Spleen (tissue), 11 donors: ENCODE measurements at regions not wholly inside any gene's neighbourhood (a gene's known extent, or its start where the extent isn't known, plus 50 kb on each side); places are given as distances from the start of the nearest gene placed in this dataset.
"Not testable (repeated sequence)": the region's sequence is repeated elsewhere in the genome, so short reads cannot be mapped to it uniquely, and the experiment has no call there.

ENCODE experiments used
- DNase-seq: peaks from one replicate; pipeline ENCODE4 v3.0.0-alpha.2; 2020
- H3K27ac ChIP-seq, 8 donors: fragments of 200-600 bp; sonication (generic) in 7 of 8; 1 replicate in 4 of 8; 2 replicates in 4 of 8; pipeline versions ENCODE4 v1.5.0 to v1.8.0; 2016 to 2021; ENCODE audit warnings: inconsistent platforms in 4 of 8, mild to moderate bottlenecking in 4 of 8, moderate library complexity in 1 of 8
- H3K27me3 ChIP-seq, 7 donors: fragments of 200-600 bp; sonication (generic) in 6 of 7; replicated peaks in 1 of 7; 1 replicate in 4 of 7; 2 replicates in 3 of 7; pipeline versions ENCODE4 v1.5.0 to v1.8.0; 2016 to 2021; ENCODE audit warnings: inconsistent platforms in 3 of 7, mild to moderate bottlenecking in 1 of 7
- H3K36me3 ChIP-seq, 6 donors: fragments of 200-600 bp; sonication (generic) in 5 of 6; 1 replicate in 4 of 6; 2 replicates in 2 of 6; pipeline versions ENCODE4 v1.5.0 to v1.8.0; 2016 to 2021; ENCODE audit warnings: inconsistent platforms in 2 of 6
- H3K4me1 ChIP-seq, 6 donors: fragments of 200-600 bp; sonication (generic) in 5 of 6; 1 replicate in 3 of 6; 2 replicates in 3 of 6; pipeline versions ENCODE4 v1.5.0 to v1.8.0; 2016 to 2021; ENCODE audit warnings: inconsistent platforms in 3 of 6
- H3K4me3 ChIP-seq, 8 donors: fragments of 200-600 bp; sonication (generic) in 7 of 8; 1 replicate in 4 of 8; 2 replicates in 4 of 8; pipeline versions ENCODE4 v1.5.0 to v1.8.0; 2016 to 2021; ENCODE audit warnings: inconsistent platforms in 4 of 8, mild to moderate bottlenecking in 4 of 8, moderate library complexity in 2 of 8
- H3K9me3 ChIP-seq, 8 donors: fragments of 200-600 bp; sonication (generic) in 7 of 8; 1 replicate in 4 of 8; 2 replicates in 4 of 8; pipeline versions ENCODE4 v1.5.0 to v1.8.0; 2016 to 2021; ENCODE audit warnings: inconsistent platforms in 4 of 8
- CTCF ChIP-seq, 11 experiments: fragments of 200-600 bp in 7 of 11; fragments of 450-650 bp in 4 of 11; sonication (generic) in 4 of 11; IDR thresholded peaks in 8 of 11; conservative IDR thresholded peaks in 3 of 11; 1 replicate in 7 of 11; 2 replicates in 4 of 11; pipeline versions ENCODE4 v1.4.0 to v1.8.0; 2016 to 2021; ENCODE audit warnings: antibody characterized with exemption in 11 of 11, inconsistent platforms in 4 of 11, mild to moderate bottlenecking in 1 of 11
- POLR2A ChIP-seq, 3 donors: fragments of 450-650 bp; IDR thresholded peaks; one replicate each; pipeline ENCODE4 v1.5.1; 2017; ENCODE audit warnings: antibody characterized with exemption in 3 of 3, mild to moderate bottlenecking in 1 of 3
- POLR2AphosphoS5 ChIP-seq, 3 donors: sonication (generic); formaldehyde crosslinking; IDR thresholded peaks; one replicate each; pipeline ENCODE4 v1.5.1; 2017; ENCODE audit warnings: antibody characterized with exemption in 3 of 3
- WGBS, 5 donors: extraction: QIAGEN DNeasy Blood & Tissue Kit in 3 of 5; methylation state at CpG; one replicate each; pipeline versions ENCODE4 v1.1.5 to v1.1.7; 2013 to 2018; 5-methylcytosine and 5-hydroxymethylcytosine counted together
- intact Hi-C: fragments of 100-400 bp; cut with DNase I; formaldehyde crosslinking; loops from one replicate; pipeline ENCODE4 v1.15.0; 2023; ENCODE audit warnings: low total_unique reads
- donor health status: healthy with polysubstance abuse.
- donor health status: DM: no; HTN: no; CAD: no; lungs with moderate emphysema.
- donor health status: DM: no; HTN: no; CAD: no.
- donor health status: Bipolar disorder and iron deficiency.
- donor health status: healthy.
- donor health status: DM: no; HTN: no; CAD: no.
- donor health status: DM: yes; HTN: yes; CAD: no.

- 30 to 50% (median 38%) methylated on average over 4 of the region's 4 CpGs for WGBS, 5 donors
- Histone ChIP-seq H3K4me3 (no peak overlapping the region), H3K4me1 (no peaks in the 10 kb centered on the region), H3K27me3 (no peaks in the 10 kb centered on the region), H3K36me3 (no peaks in the 10 kb centered on the region), H3K9me3 (peaks cover 0 to 12% (median 4%) of the 10 kb centered on the region in 8 donors), H3K27ac (no peak overlapping the region)
- no peak for DNase-seq
- intact Hi-C loops: no loop called here
- TF ChIP-seq POLR2AphosphoS5 (IDR thresholded peaks at IDR 0.05): no peak
- no peak for TF ChIP-seq POLR2A (IDR thresholded peaks at IDR 0.05)
- no peak for TF ChIP-seq CTCF (IDR thresholded peaks at IDR 0.05 in 8 of 11, conservative IDR thresholded peaks at IDR 0.05 in 3 of 11)
These were observed 388.5 kb upstream of the MIS18BP1 start for GRCh38 chr14:45641541-45641940.

- H3K4me3 ChIP-seq, H3K27ac ChIP-seq, H3K36me3 ChIP-seq, DNase-seq, H3K27me3 ChIP-seq, intact Hi-C loops, H3K4me1 ChIP-seq: not testable (repeated sequence)
- H3K9me3 ChIP-seq: peaks cover 0 to 29% (median 7%) of the 10 kb centered on the region in 8 donors
- WGBS, 5 donors: 93 to 96% (median 94%) methylated on average over 43 to 46 of the region's 46 CpGs
These were observed 381.8 kb upstream of the MIS18BP1 start for GRCh38 chr14:45634651-45635441.

- intact Hi-C loops: no loop called here
- 72 to 88% (median 80%) methylated on average over 7 of the region's 7 CpGs for WGBS, 5 donors
- no peak for DNase-seq
These were observed 380.4 kb upstream of the MIS18BP1 start for GRCh38 chr14:45633220-45633984.

GRCh38 chr14:45621731-45622130, 368.7 kb upstream of the MIS18BP1 start:
- 60 to 79% (median 70%) methylated on average over 2 of the region's 2 CpGs for WGBS, 5 donors
- DNase-seq: no peak
- H3K4me1 ChIP-seq: no peaks in the 10 kb centered on the region
- H3K36me3 ChIP-seq: no peaks in the 10 kb centered on the region
- no peaks in the 10 kb centered on the region for H3K27me3 ChIP-seq
- H3K27ac ChIP-seq: no peak overlapping the region
- TF ChIP-seq POLR2AphosphoS5 (IDR thresholded peaks at IDR 0.05): no peak
- TF ChIP-seq POLR2A (IDR thresholded peaks at IDR 0.05): no peak
- TF ChIP-seq CTCF (IDR thresholded peaks at IDR 0.05 in 8 of 11, conservative IDR thresholded peaks at IDR 0.05 in 3 of 11): no peak
- no peak overlapping the region for H3K4me3 ChIP-seq
- H3K9me3 ChIP-seq: no peaks in the 10 kb centered on the region
- intact Hi-C loops: no loop called here

More at GRCh38 chr14:45633220-45633984, 380.4 kb upstream of the MIS18BP1 start:
- no peak overlapping the region for H3K27ac ChIP-seq
- no peaks in the 10 kb centered on the region for H3K36me3 ChIP-seq
- H3K9me3 ChIP-seq: peaks cover 0 to 43% (median 17%) of the 10 kb centered on the region in 8 donors
- no peaks in the 10 kb centered on the region for H3K4me1 ChIP-seq
- no peak overlapping the region for H3K4me3 ChIP-seq
- H3K27me3 ChIP-seq: no peaks in the 10 kb centered on the region
- TF ChIP-seq POLR2AphosphoS5 (IDR thresholded peaks at IDR 0.05) (no peak), POLR2A (IDR thresholded peaks at IDR 0.05) (no peak), CTCF (IDR thresholded peaks at IDR 0.05 in 8 of 11, conservative IDR thresholded peaks at IDR 0.05 in 3 of 11) (no peak)
